H1 (cell line): ENCODE measurements at regions not wholly inside any gene's neighbourhood (a gene's known extent, or its start where the extent isn't known, plus 50 kb on each side); places are given as distances from the start of the nearest gene placed in this dataset.

Experiments
- CTCF ChIA-PET: fragments of 300-600 bp; sonication (Branson Sonifier 250); formaldehyde crosslinking; loops from one replicate; lab custom pipeline; 2021; ENCODE audit not compliant: partially characterized antibody; lab: Charles Lee
- POLR2A ChIA-PET: fragments of 300-600 bp; sonication (Branson Sonifier 250); formaldehyde crosslinking; loops from one replicate; lab custom pipeline; 2021; ENCODE audit warnings: inconsistent platforms; ENCODE audit not compliant: partially characterized antibody; lab: Charles Lee
- DNase-seq, 2 experiments: peaks; one replicate each; pipeline versions ENCODE4 v3.0.0 to v3.0.0-alpha.2; 2010 to 2022; ENCODE audit warnings: low spot score in 2 of 2, low read depth in 1 of 2, mixed read lengths in 1 of 2
- FAIRE-seq: peaks from 2 replicates; lab custom pipeline; 2011; peaks lifted over from hg19 to GRCh38; lab: Jason Lieb, UNC
- H2AFZ ChIP-seq: 2 replicates; pipeline ENCODE4 v1.8.1; 2012; ENCODE audit warnings: low read length, inconsistent platforms
- H2AK5ac ChIP-seq: 2 replicates; pipeline ENCODE4 v1.6.1; 2013; ENCODE audit warnings: low read depth, low read length
- H2BK120ac ChIP-seq: replicated peaks from 2 replicates; pipeline ENCODE3; 2013; ENCODE audit warnings: low read depth, low read length, inconsistent platforms
- H2BK12ac ChIP-seq: 2 replicates; pipeline ENCODE4 v1.6.1; 2013; ENCODE audit warnings: low read depth, low read length
- H2BK15ac ChIP-seq: 2 replicates; pipeline ENCODE4 v1.6.1; 2013; ENCODE audit warnings: low read length
- H2BK20ac ChIP-seq: 2 replicates; pipeline ENCODE4 v1.6.1; 2013; ENCODE audit warnings: low read length
- H2BK5ac ChIP-seq: 2 replicates; pipeline ENCODE4 v1.6.1; 2013; ENCODE audit warnings: low read depth, low read length
- H3K14ac ChIP-seq: 2 replicates; pipeline ENCODE4 v1.6.1; 2013; ENCODE audit warnings: inconsistent platforms; ENCODE audit not compliant: insufficient read length
- H3K18ac ChIP-seq: 2 replicates; pipeline ENCODE4 v1.6.1; 2013; ENCODE audit warnings: low read length; ENCODE audit errors: extremely low read depth
- H3K23ac ChIP-seq: 2 replicates; pipeline ENCODE4 v1.6.1; 2013; ENCODE audit warnings: inconsistent platforms; ENCODE audit not compliant: insufficient read length
- H3K23me2 ChIP-seq: 2 replicates; pipeline ENCODE4 v1.6.1; 2013; ENCODE audit warnings: low read depth, low read length
- H3K27ac ChIP-seq: 2 replicates; pipeline ENCODE4 v1.6.1; 2011; ENCODE audit warnings: low read depth, low read length, inconsistent platforms
- H3K27me3 ChIP-seq, 4 experiments: replicated peaks in 1 of 4; 1 replicate in 1 of 4; 2 replicates in 3 of 4; pipeline versions ENCODE4 v1.6.1 to v1.8.1; 2011 to 2013; ENCODE audit warnings: low read length in 3 of 4, mild to moderate bottlenecking in 3 of 4, inconsistent platforms in 2 of 4, mixed read lengths in 2 of 4, moderate library complexity in 1 of 4; ENCODE audit not compliant: control insufficient read depth in 3 of 4, insufficient read depth in 3 of 4; ENCODE audit errors: extremely low read depth in 1 of 4
- H3K36me3 ChIP-seq, 4 experiments: 2 replicates each; pipeline versions ENCODE4 v1.6.1 to v1.8.1; 2011 to 2013; ENCODE audit warnings: mild to moderate bottlenecking in 4 of 4, low read length in 3 of 4, moderate library complexity in 2 of 4, control low read depth in 1 of 4, inconsistent platforms in 1 of 4; ENCODE audit not compliant: insufficient read depth in 4 of 4, control insufficient read depth in 2 of 4
- H3K4ac ChIP-seq: replicated peaks from 2 replicates; pipeline ENCODE3; 2013; ENCODE audit warnings: low read length, low read depth, mixed read lengths, inconsistent platforms; ENCODE audit not compliant: insufficient read length
- H3K4me1 ChIP-seq, 4 experiments: replicated peaks in 1 of 4; 1 replicate in 1 of 4; 2 replicates in 3 of 4; pipeline versions ENCODE4 v1.6.1 to v1.8.1; 2011 to 2013; ENCODE audit warnings: low read length in 3 of 4, inconsistent platforms in 2 of 4, mixed read lengths in 1 of 4; ENCODE audit not compliant: insufficient read depth in 4 of 4, control insufficient read depth in 3 of 4
- H3K4me2 ChIP-seq, 2 experiments: 2 replicates each; pipeline versions ENCODE4 v1.6.1 to v1.8.1; 2011 to 2013; ENCODE audit warnings: low read depth in 2 of 2, low read length in 2 of 2, control low read depth in 1 of 2, inconsistent platforms in 1 of 2, mild to moderate bottlenecking in 1 of 2; ENCODE audit not compliant: insufficient read depth in 1 of 2
- H3K4me3 ChIP-seq, 4 experiments: fragments of 200-600, 300-600 bp in 1 of 4; sonication (generic), shearing (Covaris generic), sonication (Bioruptor Twin) in 1 of 4; 2 replicates each; pipeline versions ENCODE4 v1.5.1 to v1.8.1; 2011 to 2016; ENCODE audit warnings: low read length in 4 of 4, low read depth in 3 of 4, control low read depth in 2 of 4, inconsistent platforms in 2 of 4, mild to moderate bottlenecking in 2 of 4, mixed read lengths in 1 of 4, moderate library complexity in 1 of 4; ENCODE audit not compliant: insufficient read depth in 2 of 4; ENCODE audit errors: extremely low read depth in 1 of 4
- H3K56ac ChIP-seq: replicated peaks from 2 replicates; pipeline ENCODE3; 2013; ENCODE audit warnings: low read depth, mild to moderate bottlenecking, mixed read lengths, low read length, inconsistent platforms; ENCODE audit not compliant: insufficient read length
- H3K79me1 ChIP-seq: 2 replicates; pipeline ENCODE4 v1.6.1; 2013; ENCODE audit warnings: low read depth, low read length, control low read depth
- H3K79me2 ChIP-seq, 2 experiments: 2 replicates each; pipeline versions ENCODE4 v1.6.1 to v1.8.1; 2012 to 2013; ENCODE audit warnings: low read length in 2 of 2, mild to moderate bottlenecking in 2 of 2, inconsistent platforms in 1 of 2; ENCODE audit not compliant: insufficient read depth in 2 of 2, control insufficient read depth in 1 of 2
- H3K9ac ChIP-seq, 4 experiments: replicated peaks in 1 of 4; 1 replicate in 1 of 4; 2 replicates in 3 of 4; pipeline versions ENCODE4 v1.6.1 to v1.8.1; 2011 to 2013; ENCODE audit warnings: low read depth in 3 of 4, low read length in 3 of 4, control low read depth in 2 of 4, mild to moderate bottlenecking in 2 of 4, moderate library complexity in 2 of 4, inconsistent platforms in 1 of 4; ENCODE audit errors: extremely low read depth in 1 of 4
- H3K9me3 ChIP-seq, 2 experiments: 2 replicates each; pipeline versions ENCODE4 v1.6.1 to v1.8.1; 2012 to 2013; ENCODE audit warnings: mild to moderate bottlenecking in 2 of 2, moderate library complexity in 2 of 2, control low read depth in 1 of 2, inconsistent platforms in 1 of 2, low read depth in 1 of 2, low read length in 1 of 2, mixed read lengths in 1 of 2; ENCODE audit not compliant: insufficient read depth in 2 of 2
- H4K20me1 ChIP-seq, 2 experiments: replicated peaks in 1 of 2; 2 replicates each; pipeline versions ENCODE3 to v1.8.1; 2011 to 2013; ENCODE audit warnings: inconsistent platforms in 2 of 2, low read length in 2 of 2, mild to moderate bottlenecking in 1 of 2; ENCODE audit not compliant: insufficient read depth in 2 of 2, control insufficient read depth in 1 of 2
- H4K5ac ChIP-seq: 2 replicates; pipeline ENCODE4 v1.6.1; 2013; ENCODE audit warnings: low read length, low read depth, mixed read lengths, inconsistent platforms; ENCODE audit not compliant: insufficient read length
- H4K8ac ChIP-seq: 2 replicates; pipeline ENCODE4 v1.8.0; 2013; ENCODE audit warnings: mild to moderate bottlenecking, moderate library complexity, low read length, inconsistent platforms; ENCODE audit not compliant: insufficient read depth; ENCODE audit errors: extremely low read depth
- H4K91ac ChIP-seq: replicated peaks from 2 replicates; pipeline ENCODE3; 2013; ENCODE audit warnings: low read length, mixed read lengths, inconsistent platforms; ENCODE audit not compliant: insufficient read length
- BACH1 ChIP-seq: IDR thresholded peaks from 2 replicates; pipeline ENCODE4 v1.6.1; 2012; ENCODE audit warnings: low read length, improper control_type of control experiment
- BCL11A ChIP-seq, 2 experiments: IDR thresholded peaks; one replicate each; pipeline ENCODE4 v1.6.1; 2011; ENCODE audit warnings: low read depth in 2 of 2, low read length in 2 of 2, mild to moderate bottlenecking in 2 of 2
- EP300 ChIP-seq, 2 experiments: IDR thresholded peaks; 1 replicate in 1 of 2; 2 replicates in 1 of 2; pipeline ENCODE4 v1.6.1; 2011 to 2012; ENCODE audit warnings: low read depth in 2 of 2, low read length in 2 of 2, mild to moderate bottlenecking in 2 of 2, borderline replicate concordance in 1 of 2, inconsistent platforms in 1 of 2, moderate library complexity in 1 of 2
- EZH2 ChIP-seq: fragments of 200-600 bp; sonication (generic); IDR thresholded peaks from 2 replicates; pipeline ENCODE4 v1.7.1; 2012; ENCODE audit warnings: low read depth, mild to moderate bottlenecking, moderate library complexity, low read length, inconsistent platforms; ENCODE audit not compliant: severe bottlenecking
- POLR2AphosphoS5 ChIP-seq: IDR thresholded peaks from 2 replicates; pipeline ENCODE4 v1.6.1; 2011; ENCODE audit warnings: low read depth, low read length
- SIN3A ChIP-seq, 2 experiments: IDR thresholded peaks in 1 of 2; conservative IDR thresholded peaks in 1 of 2; 2 replicates each; pipeline ENCODE4 v1.6.1; 2011 to 2012; ENCODE audit warnings: low read length in 2 of 2, improper control_type of control experiment in 1 of 2, low read depth in 1 of 2, mild to moderate bottlenecking in 1 of 2
- SIX5 ChIP-seq: IDR thresholded peaks from 2 replicates; pipeline ENCODE4 v1.6.1; 2011; ENCODE audit warnings: mild to moderate bottlenecking, low read depth, low read length
- SRF ChIP-seq: IDR thresholded peaks from 2 replicates; pipeline ENCODE4 v1.6.1; 2011; ENCODE audit warnings: mild to moderate bottlenecking, low read depth, low read length, moderate library complexity
- TAF1 ChIP-seq: IDR thresholded peaks from 2 replicates; pipeline ENCODE4 v1.6.1; 2011; ENCODE audit warnings: mild to moderate bottlenecking, low read depth, low read length
- TCF12 ChIP-seq: IDR thresholded peaks from 2 replicates; pipeline ENCODE4 v1.6.1; 2011; ENCODE audit warnings: low read depth, mild to moderate bottlenecking, low read length
- TEAD4 ChIP-seq: IDR thresholded peaks from 2 replicates; pipeline ENCODE4 v1.6.1; 2012; ENCODE audit warnings: low read depth, low read length, inconsistent platforms, mixed read lengths
- WGBS, 2 experiments: shearing (Covaris generic) in 1 of 2; methylation state at CpG; one replicate each; pipeline versions ENCODE4 v1.1.6 to v1.1.7; 2013 to 2015; ENCODE audit warnings: low lambda C conversion rate in 2 of 2, mixed read lengths in 2 of 2, inconsistent platforms in 1 of 2, low coverage in 1 of 2, missing lambda C conversion rate in 1 of 2; ENCODE audit not compliant: insufficient replicate concordance in 2 of 2, insufficient coverage in 1 of 2, insufficient read length in 1 of 2; ENCODE audit errors: extremely low coverage in 1 of 2, missing lambda C conversion rate in 1 of 2; 5-methylcytosine and 5-hydroxymethylcytosine counted together
- TF ChIP-seq, protein P1 (sequence below), 3 experiments: IDR thresholded peaks; 1 replicate in 2 of 3; 2 replicates in 1 of 3; pipeline versions ENCODE4 v1.5.1 to v1.6.1; 2011; ENCODE audit warnings: low read length in 3 of 3, mild to moderate bottlenecking in 3 of 3, inconsistent platforms in 2 of 3, low read depth in 1 of 3, moderate library complexity in 1 of 3; ENCODE audit not compliant: insufficient read depth in 1 of 3; ENCODE audit errors: control extremely low read depth in 1 of 3

DNA sequence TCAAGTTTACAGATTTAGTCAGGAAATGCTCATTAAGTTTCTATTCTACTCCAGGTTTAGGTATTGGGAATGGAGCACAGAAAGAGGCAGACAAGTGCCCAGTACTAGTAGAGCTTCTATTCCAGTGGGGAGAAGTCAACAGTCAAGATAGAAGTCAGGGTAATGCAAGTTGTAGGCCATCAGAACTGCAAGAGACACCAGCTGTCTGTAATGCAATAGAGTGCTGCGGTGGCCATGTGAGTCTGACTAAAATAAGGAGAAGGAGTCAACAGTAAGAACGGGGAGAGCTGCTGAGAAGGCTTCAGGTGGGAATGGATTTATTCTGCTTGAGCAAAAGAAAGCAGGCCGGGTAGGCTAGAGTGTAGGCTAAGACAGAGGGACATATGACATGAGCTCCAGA lies 515.0 kb downstream of the QKI start:
- H3K27ac ChIP-seq, result no peak overlapping the region
- H3K36me3 ChIP-seq, result no peaks in the 10 kb centered on the region
- H4K20me1 ChIP-seq, result no peaks in the 10 kb centered on the region
- H3K79me1 ChIP-seq, result no peaks in the 10 kb centered on the region
- H2BK120ac ChIP-seq, result no peak overlapping the region
- POLR2A ChIA-PET, result interaction anchor here (1.1 kb wide), 1 partner anchor 15 kb away, joined by 3 read pairs; no protein-coding TSS in a partner anchor
- H3K4me1 ChIP-seq, result peaks cover 0 to 4% (median 0%) of the 10 kb centered on the region in 4 experiments; a peak in 1 of 7 replicates
- FAIRE-seq (no peak), DNase-seq (no peak)
- H4K5ac ChIP-seq, result no peak overlapping the region
- no peaks in the 10 kb centered on the region for H3K79me2 ChIP-seq
- H3K14ac ChIP-seq, result no peak overlapping the region
- H2BK20ac ChIP-seq, result no peak overlapping the region; the same call in 1 of the 2 replicates
- H4K8ac ChIP-seq, result no peak overlapping the region
- H2BK12ac ChIP-seq, result no peak overlapping the region
- no peak overlapping the region for H3K9ac ChIP-seq
- H3K18ac ChIP-seq, result no peak overlapping the region
- peaks cover 0 to 2% of the 10 kb centered on the region in 2 experiments; a peak in 1 of 4 replicates for H3K9me3 ChIP-seq
- H3K27me3 ChIP-seq, result no peaks in the 10 kb centered on the region
- CTCF ChIA-PET, result interaction anchor here (0.6 to 1.9 kb wide), 3 partner anchors 18 to 810 kb away, joined by 3 to 5 read pairs (median 3); no protein-coding TSS in a partner anchor
- H3K4ac ChIP-seq, result no peak overlapping the region
- no peak overlapping the region for H3K56ac ChIP-seq
- 77% methylated on average over 3 of the region's 3 CpGs; no CpG with 5 or more reads in 1 of the 2 experiments for WGBS, 2 experiments
- H2BK15ac ChIP-seq, result no peak overlapping the region
- no peak overlapping the region for H2BK5ac ChIP-seq
- no peak overlapping the region for H2AFZ ChIP-seq
- no peak overlapping the region for H2AK5ac ChIP-seq
- H4K91ac ChIP-seq, result no peak overlapping the region
- H3K4me2 ChIP-seq, result no peak overlapping the region
- H3K4me3 ChIP-seq, result no peak overlapping the region
- H3K23me2 ChIP-seq, result no peaks in the 10 kb centered on the region
- no peak overlapping the region for H3K23ac ChIP-seq
- no peak for TF ChIP-seq BACH1
- no peak for TF ChIP-seq TEAD4
- no peak for TF ChIP-seq TAF1
- TF ChIP-seq EP300 (IDR thresholded peaks at IDR 0.05; ENCODE audit: borderline replicate concordance in 1 of 2, low read depth in 2 of 2, low read length in 2 of 2), result no peak
- no peak for TF ChIP-seq SRF
- TF ChIP-seq, protein P1, sequence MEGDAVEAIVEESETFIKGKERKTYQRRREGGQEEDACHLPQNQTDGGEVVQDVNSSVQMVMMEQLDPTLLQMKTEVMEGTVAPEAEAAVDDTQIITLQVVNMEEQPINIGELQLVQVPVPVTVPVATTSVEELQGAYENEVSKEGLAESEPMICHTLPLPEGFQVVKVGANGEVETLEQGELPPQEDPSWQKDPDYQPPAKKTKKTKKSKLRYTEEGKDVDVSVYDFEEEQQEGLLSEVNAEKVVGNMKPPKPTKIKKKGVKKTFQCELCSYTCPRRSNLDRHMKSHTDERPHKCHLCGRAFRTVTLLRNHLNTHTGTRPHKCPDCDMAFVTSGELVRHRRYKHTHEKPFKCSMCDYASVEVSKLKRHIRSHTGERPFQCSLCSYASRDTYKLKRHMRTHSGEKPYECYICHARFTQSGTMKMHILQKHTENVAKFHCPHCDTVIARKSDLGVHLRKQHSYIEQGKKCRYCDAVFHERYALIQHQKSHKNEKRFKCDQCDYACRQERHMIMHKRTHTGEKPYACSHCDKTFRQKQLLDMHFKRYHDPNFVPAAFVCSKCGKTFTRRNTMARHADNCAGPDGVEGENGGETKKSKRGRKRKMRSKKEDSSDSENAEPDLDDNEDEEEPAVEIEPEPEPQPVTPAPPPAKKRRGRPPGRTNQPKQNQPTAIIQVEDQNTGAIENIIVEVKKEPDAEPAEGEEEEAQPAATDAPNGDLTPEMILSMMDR (IDR thresholded peaks at IDR 0.05; ENCODE audit: control extremely low read depth in 1 of 3, insufficient read depth in 1 of 3, low read depth in 1 of 3, low read length in 3 of 3), result no peak
- no peak for TF ChIP-seq SIX5
- TF ChIP-seq BCL11A (IDR thresholded peaks at IDR 0.05; ENCODE audit: low read depth in 2 of 2, low read length in 2 of 2), result no peak
- TF ChIP-seq EZH2, result no peak
- TF ChIP-seq POLR2AphosphoS5, result no peak
- no peak for TF ChIP-seq TCF12
- TF ChIP-seq SIN3A (conservative IDR thresholded peaks at IDR 0.05 in 1 of 2, IDR thresholded peaks at IDR 0.05 in 1 of 2; ENCODE audit: low read depth in 1 of 2, low read length in 2 of 2), result no peak
